ENCODE measurements at regions not wholly inside any gene's neighbourhood (a gene's known extent, or its start where the extent isn't known, plus 50 kb on each side); places are given as distances from the start of the nearest gene placed in this dataset.
"Not testable (repeated sequence)": the region's sequence is repeated elsewhere in the genome, so short reads cannot be mapped to it uniquely, and the experiment has no call there.

- no peak overlapping the region for H3K27ac Mint-ChIP-seq
These were observed 121.0 kb upstream of the PPP1R26 start for GRCh38 chr9:135358552-135358940.

GRCh38 chr9:135359764-135360163 is 119.8 kb upstream of the PPP1R26 start:
- Mint-ChIP-seq H3K27me3 (ENCODE audit: low read depth) (no peaks in the 10 kb centered on the region), H3K4me3 (peak overlapping the region; percentile 14), H3K9me3 (peaks cover 6% of the 10 kb centered on the region), H3K27ac (peak overlapping the region; percentile 67), H3K36me3 (ENCODE audit: low read depth) (peaks cover 3% of the 10 kb centered on the region), H3K4me1 (ENCODE audit: low read depth) (peaks cover 22% of the 10 kb centered on the region)

More at GRCh38 chr9:135358552-135358940, 121.0 kb upstream of the PPP1R26 start:
- no peak overlapping the region for H3K4me3 Mint-ChIP-seq
- peaks cover 6% of the 10 kb centered on the region for H3K9me3 Mint-ChIP-seq
- no peaks in the 10 kb centered on the region for H3K27me3 Mint-ChIP-seq (ENCODE audit: low read depth)
- H3K36me3 Mint-ChIP-seq (ENCODE audit: low read depth): peaks cover 3% of the 10 kb centered on the region
- peaks cover 22% of the 10 kb centered on the region for H3K4me1 Mint-ChIP-seq (ENCODE audit: low read depth)

GRCh38 chr9:135360617-135361016 is 119.0 kb upstream of the PPP1R26 start:
- H3K4me3 Mint-ChIP-seq: no peak overlapping the region

GRCh38 chr9:135361668-135362067 is 117.9 kb upstream of the PPP1R26 start:
- H3K27me3 Mint-ChIP-seq (ENCODE audit: low read depth); H3K36me3 Mint-ChIP-seq (ENCODE audit: low read depth); H3K27ac Mint-ChIP-seq; H3K9me3 Mint-ChIP-seq; H3K4me3 Mint-ChIP-seq: not testable (repeated sequence)
- peaks cover 22% of the 10 kb centered on the region for H3K4me1 Mint-ChIP-seq (ENCODE audit: low read depth)

More at GRCh38 chr9:135360617-135361016, 119.0 kb upstream of the PPP1R26 start:
- H3K27me3 Mint-ChIP-seq (ENCODE audit: low read depth): no peaks in the 10 kb centered on the region
- H3K4me1 Mint-ChIP-seq (ENCODE audit: low read depth): peaks cover 22% of the 10 kb centered on the region
- peaks cover 3% of the 10 kb centered on the region for H3K36me3 Mint-ChIP-seq (ENCODE audit: low read depth)
- H3K9me3 Mint-ChIP-seq: peaks cover 6% of the 10 kb centered on the region
- peak overlapping the region; percentile 70 for H3K27ac Mint-ChIP-seq

GRCh38 chr9:135363596-135363995 is 116.0 kb upstream of the PPP1R26 start:
- Mint-ChIP-seq H3K4me1 (ENCODE audit: low read depth) (peaks cover 20% of the 10 kb centered on the region), H3K9me3 (peaks cover 6% of the 10 kb centered on the region), H3K27me3 (ENCODE audit: low read depth) (no peaks in the 10 kb centered on the region), H3K36me3 (ENCODE audit: low read depth) (peaks cover 3% of the 10 kb centered on the region), H3K4me3 (no peak overlapping the region), H3K27ac (no peak overlapping the region)

- no peaks in the 10 kb centered on the region for H3K27me3 Mint-ChIP-seq (ENCODE audit: low read depth)
- H3K36me3 Mint-ChIP-seq (ENCODE audit: low read depth): peaks cover 3% of the 10 kb centered on the region
- H3K4me1 Mint-ChIP-seq (ENCODE audit: low read depth): peaks cover 7% of the 10 kb centered on the region
- no peak overlapping the region for H3K4me3 Mint-ChIP-seq
- no peak overlapping the region for H3K27ac Mint-ChIP-seq
- peaks cover 6% of the 10 kb centered on the region for H3K9me3 Mint-ChIP-seq
These were observed 114.4 kb upstream of the PPP1R26 start for GRCh38 chr9:135365013-135365768.

- peaks cover 6% of the 10 kb centered on the region for H3K9me3 Mint-ChIP-seq
- no peaks in the 10 kb centered on the region for H3K27me3 Mint-ChIP-seq (ENCODE audit: low read depth)
- peaks cover 3% of the 10 kb centered on the region for H3K36me3 Mint-ChIP-seq (ENCODE audit: low read depth)
- no peak overlapping the region for H3K27ac Mint-ChIP-seq
- H3K4me3 Mint-ChIP-seq: no peak overlapping the region
- H3K4me1 Mint-ChIP-seq (ENCODE audit: low read depth): peaks cover 3% of the 10 kb centered on the region
These were observed 113.5 kb upstream of the PPP1R26 start for GRCh38 chr9:135366104-135366503.

GRCh38 chr9:135369412-135369990 is 110.1 kb upstream of the PPP1R26 start:
- Mint-ChIP-seq H3K4me1 (ENCODE audit: low read depth) (no peaks in the 10 kb centered on the region), H3K36me3 (ENCODE audit: low read depth) (no peaks in the 10 kb centered on the region), H3K9me3 (no peaks in the 10 kb centered on the region), H3K4me3 (no peak overlapping the region), H3K27ac (no peak overlapping the region), H3K27me3 (ENCODE audit: low read depth) (no peaks in the 10 kb centered on the region)

- H3K36me3 Mint-ChIP-seq (ENCODE audit: low read depth): no peaks in the 10 kb centered on the region
- H3K27me3 Mint-ChIP-seq (ENCODE audit: low read depth): no peaks in the 10 kb centered on the region
- no peaks in the 10 kb centered on the region for H3K4me1 Mint-ChIP-seq (ENCODE audit: low read depth)
- no peak overlapping the region for H3K27ac Mint-ChIP-seq
- H3K9me3 Mint-ChIP-seq: no peaks in the 10 kb centered on the region
- no peak overlapping the region for H3K4me3 Mint-ChIP-seq
These were observed 108.9 kb upstream of the PPP1R26 start for GRCh38 chr9:135370411-135371375.

- H3K36me3 Mint-ChIP-seq (ENCODE audit: low read depth): no peaks in the 10 kb centered on the region
- no peak overlapping the region for H3K27ac Mint-ChIP-seq
- no peaks in the 10 kb centered on the region for H3K27me3 Mint-ChIP-seq (ENCODE audit: low read depth)
- no peaks in the 10 kb centered on the region for H3K4me1 Mint-ChIP-seq (ENCODE audit: low read depth)
- H3K9me3 Mint-ChIP-seq: no peaks in the 10 kb centered on the region
- H3K4me3 Mint-ChIP-seq: no peak overlapping the region
These were observed 108.0 kb upstream of the PPP1R26 start for GRCh38 chr9:135371535-135371934.

- Mint-ChIP-seq H3K4me3 (no peak overlapping the region), H3K27me3 (ENCODE audit: low read depth) (no peaks in the 10 kb centered on the region)
These were observed 107.5 kb upstream of the PPP1R26 start for GRCh38 chr9:135372036-135372435.

GRCh38 chr9:135372501-135373008 is 107.0 kb upstream of the PPP1R26 start:
- Mint-ChIP-seq H3K27ac (no peak overlapping the region), H3K9me3 (no peaks in the 10 kb centered on the region), H3K27me3 (ENCODE audit: low read depth) (no peaks in the 10 kb centered on the region), H3K36me3 (ENCODE audit: low read depth) (no peaks in the 10 kb centered on the region), H3K4me1 (ENCODE audit: low read depth) (no peaks in the 10 kb centered on the region), H3K4me3 (no peak overlapping the region)

More at GRCh38 chr9:135372036-135372435, 107.5 kb upstream of the PPP1R26 start:
- no peaks in the 10 kb centered on the region for H3K4me1 Mint-ChIP-seq (ENCODE audit: low read depth)
- H3K36me3 Mint-ChIP-seq (ENCODE audit: low read depth): no peaks in the 10 kb centered on the region
- H3K27ac Mint-ChIP-seq: no peak overlapping the region
- no peaks in the 10 kb centered on the region for H3K9me3 Mint-ChIP-seq

- Mint-ChIP-seq H3K4me1 (ENCODE audit: low read depth) (no peaks in the 10 kb centered on the region), H3K4me3 (no peak overlapping the region), H3K27me3 (ENCODE audit: low read depth) (no peaks in the 10 kb centered on the region), H3K9me3 (no peaks in the 10 kb centered on the region), H3K27ac (no peak overlapping the region), H3K36me3 (ENCODE audit: low read depth) (no peaks in the 10 kb centered on the region)
These were observed 106.4 kb upstream of the PPP1R26 start for GRCh38 chr9:135373151-135373685.

GRCh38 chr9:135373820-135374219 is 105.8 kb upstream of the PPP1R26 start:
- no peaks in the 10 kb centered on the region for H3K9me3 Mint-ChIP-seq

More at GRCh38 chr9:135373820-135374219, 105.8 kb upstream of the PPP1R26 start:
- Mint-ChIP-seq H3K36me3 (ENCODE audit: low read depth) (no peaks in the 10 kb centered on the region), H3K4me3 (no peak overlapping the region), H3K27me3 (ENCODE audit: low read depth) (no peaks in the 10 kb centered on the region), H3K4me1 (ENCODE audit: low read depth) (no peaks in the 10 kb centered on the region), H3K27ac (no peak overlapping the region)

Measured in T-helper 1 cell treated with Interleukin-12 subunit alpha and Interleukin-12 subunit beta and Interleukin-4 antibody, amounts not matched to agents 30 μg/mL and 1 μg/mL, for 36 hours (primary cell).